ENCODE measurements at regions not wholly inside any gene's neighbourhood (a gene's known extent, or its start where the extent isn't known, plus 50 kb on each side); places are given as distances from the start of the nearest gene placed in this dataset.

GRCh38 chr4:27974339-27974738 is 1113.7 kb downstream of the STIM2 start:
- no peak for TF ChIP-seq YY1 (IDR thresholded peaks at IDR 0.05; ENCODE audit: insufficient read depth, insufficient read length)
- no peak for TF ChIP-seq ZNF274 (IDR thresholded peaks at IDR 0.05; ENCODE audit: low read depth, low read length)

All from NT2/D1 (cell line).